HepG2 (cell line): ENCODE measurements at regions not wholly inside any gene's neighbourhood (a gene's known extent, or its start where the extent isn't known, plus 50 kb on each side); places are given as distances from the start of the nearest gene placed in this dataset.

Source experiments
- ATAC-seq: fragments of 200-7000 bp; cut with Tn5 transposase; 3 replicates; pipeline ENCODE4 v1.9.1; 2020; ENCODE audit warnings: mild to moderate bottlenecking, moderate library complexity
- BruUV-seq: library from RNA; stranded (reverse); fragments of 400-500 nt; replicated peaks from 2 replicates; lab custom pipeline; 2021; lab: Mats Ljungman, UMichigan
- CTCF ChIA-PET: fragments of 300-600 bp; formaldehyde crosslinking; extraction: SDS; loops from one replicate; lab custom pipeline; 2021; ENCODE audit warnings: low total read pairs, inconsistent platforms, low intra/inter-chr PET ratio; lab: Yijun Ruan, JAX
- POLR2A ChIA-PET: fragments of 350-600 bp; sonication (Branson Sonifier 250); formaldehyde crosslinking; loops from one replicate; lab custom pipeline; 2020; ENCODE audit warnings: antibody characterized with exemption, inconsistent platforms; lab: Yijun Ruan, JAX
- DNase-seq: peaks from one replicate; pipeline ENCODE4 v3.0.0-alpha.2; 2015; ENCODE audit warnings: low spot score
- FAIRE-seq: peaks from 3 replicates; lab custom pipeline; 2011; peaks lifted over from hg19 to GRCh38; lab: Jason Lieb, UNC
- H2AFZ ChIP-seq: one replicate; pipeline ENCODE4 v1.6.1; 2011; ENCODE audit warnings: low read length, inconsistent platforms
- H3K27ac ChIP-seq: fragments of 300-600 bp; 3 replicates; pipeline ENCODE4 v1.8.0; 2011; ENCODE audit warnings: mixed run types, mild to moderate bottlenecking, mixed read lengths, low read length, inconsistent platforms; ENCODE audit not compliant: insufficient read depth; ENCODE audit errors: extremely low read length
- H3K27me3 ChIP-seq, 2 experiments: fragments of 200-600 bp in 1 of 2; 2 replicates in 1 of 2; 3 replicates in 1 of 2; pipeline versions ENCODE4 v1.6.0 to v1.8.0; 2011; ENCODE audit warnings: low read length in 2 of 2, mild to moderate bottlenecking in 2 of 2, moderate library complexity in 2 of 2, inconsistent platforms in 1 of 2; ENCODE audit not compliant: insufficient read depth in 2 of 2, control insufficient read depth in 1 of 2
- H3K36me3 ChIP-seq, 2 experiments: fragments of 200-600 bp in 1 of 2; replicated peaks in 1 of 2; 2 replicates in 1 of 2; 3 replicates in 1 of 2; pipeline versions ENCODE4 v1.5.1 to v1.8.0; 2011; ENCODE audit warnings: low read length in 2 of 2, inconsistent platforms in 1 of 2; ENCODE audit not compliant: insufficient read depth in 2 of 2, control insufficient read depth in 1 of 2
- H3K4me1 ChIP-seq: 2 replicates; pipeline ENCODE4 v1.5.1; 2012; ENCODE audit warnings: low read length, inconsistent platforms; ENCODE audit not compliant: insufficient read depth
- H3K4me2 ChIP-seq: 2 replicates; pipeline ENCODE4 v1.6.0; 2011; ENCODE audit warnings: low read depth, low read length, inconsistent platforms
- H3K4me3 ChIP-seq, 3 experiments: fragments of 200-600 bp in 1 of 3; sonication (generic), shearing (Covaris generic) in 1 of 3; replicated peaks in 1 of 3; 2 replicates each; pipeline ENCODE4 v1.5.1; 2011 to 2016; ENCODE audit warnings: low read length in 3 of 3, inconsistent platforms in 2 of 3, low read depth in 2 of 3, mild to moderate bottlenecking in 2 of 3, control low read depth in 1 of 3, mixed read lengths in 1 of 3; ENCODE audit not compliant: insufficient read depth in 1 of 3
- H3K79me2 ChIP-seq: one replicate; pipeline ENCODE4 v1.6.1; 2011; ENCODE audit warnings: low read length, inconsistent platforms; ENCODE audit not compliant: insufficient read depth
- H3K9ac ChIP-seq: 2 replicates; pipeline ENCODE4 v1.6.0; 2011; ENCODE audit warnings: mild to moderate bottlenecking, low read depth, low read length, inconsistent platforms; ENCODE audit not compliant: insufficient read depth
- H3K9me3 ChIP-seq: 2 replicates; pipeline ENCODE4 v1.5.1; 2012; ENCODE audit warnings: mild to moderate bottlenecking, low read length
- H4K20me1 ChIP-seq: 2 replicates; pipeline ENCODE4 v1.6.0; 2011; ENCODE audit warnings: inconsistent platforms, mild to moderate bottlenecking, low read length, moderate library complexity; ENCODE audit not compliant: insufficient read depth
- CREM ChIP-seq, 2 experiments: sonication (generic) in 1 of 2; formaldehyde crosslinking in 1 of 2; IDR thresholded peaks; 2 replicates each; pipeline versions ENCODE4 v1.4.0 to v1.6.1; 2016 to 2020; ENCODE audit warnings: antibody characterized with exemption in 1 of 2, mild to moderate bottlenecking in 1 of 2, missing genetic modification reagents in 1 of 2
- FOXA1 ChIP-seq, 2 experiments: fragments of 450-650 bp in 1 of 2; sonication (generic) in 1 of 2; formaldehyde crosslinking in 1 of 2; IDR thresholded peaks; 2 replicates each; pipeline versions ENCODE4 v1.4.0 to v1.6.1; 2016 to 2020; ENCODE audit warnings: missing genetic modification reagents in 1 of 2
- IKZF1 ChIP-seq: fragments of 450-650 bp; IDR thresholded peaks from 2 replicates; pipeline ENCODE4 v1.7.1; 2016
- TBX3 ChIP-seq: fragments of 450-650 bp; IDR thresholded peaks from 2 replicates; pipeline ENCODE4 v1.6.1; 2017; ENCODE audit warnings: antibody characterized with exemption, mild to moderate bottlenecking, inconsistent platforms, borderline replicate concordance
- ZNF549 ChIP-seq: sonication (generic); formaldehyde crosslinking; IDR thresholded peaks from 2 replicates; pipeline ENCODE4 v1.5.0; 2020; ENCODE audit warnings: missing genetic modification reagents
- ZNF558 ChIP-seq: sonication (generic); formaldehyde crosslinking; IDR thresholded peaks from 2 replicates; pipeline ENCODE4 v1.9.0; 2022; ENCODE audit warnings: mild to moderate bottlenecking, missing genetic modification reagents, borderline replicate concordance
- ZNF629 ChIP-seq: sonication (generic); formaldehyde crosslinking; conservative IDR thresholded peaks from 2 replicates; pipeline ENCODE4 v1.5.0; 2020; ENCODE audit warnings: missing genetic modification reagents
- ZNF709 ChIP-seq: sonication (generic); formaldehyde crosslinking; IDR thresholded peaks from 2 replicates; pipeline ENCODE4 v1.5.0; 2020; ENCODE audit warnings: mild to moderate bottlenecking, missing genetic modification reagents
- ZNF83 ChIP-seq: sonication (generic); formaldehyde crosslinking; IDR thresholded peaks from 2 replicates; pipeline ENCODE4 v1.4.0; 2020; ENCODE audit warnings: missing genetic modification reagents, mild to moderate bottlenecking, borderline replicate concordance
- ZNF878 ChIP-seq: sonication (generic); formaldehyde crosslinking; IDR thresholded peaks from 2 replicates; pipeline ENCODE4 v1.8.1; 2023; ENCODE audit warnings: mild to moderate bottlenecking, missing genetic modification reagents, moderate library complexity
- WGBS: methylation state at CpG from one replicate; pipeline ENCODE4 v1.1.6; 2017; ENCODE audit warnings: low lambda C conversion rate; 5-methylcytosine and 5-hydroxymethylcytosine counted together
- in situ Hi-C: cut with HindIII; loops from 2 replicates; pipeline ENCODE4 v1.10.0; 2017; ENCODE audit warnings: low pct_unique_long_range_greater_than_20kb; ENCODE audit not compliant: extremely low pct_ligation_motif_present
- intact Hi-C: fragments of 100-400 bp; cut with micrococcal nuclease; formaldehyde crosslinking; loops from one replicate; pipeline ENCODE4 v1.10.0; 2022; ENCODE audit not compliant: unreplicated experiment
- TF ChIP-seq, protein P1 (sequence below): IDR thresholded peaks from 2 replicates; pipeline ENCODE4 v1.4.0; 2020; ENCODE audit warnings: mild to moderate bottlenecking, missing genetic modification reagents
- TF ChIP-seq, protein P2 (sequence below): sonication (generic); formaldehyde crosslinking; conservative IDR thresholded peaks from 2 replicates; pipeline ENCODE4 v1.8.1; 2023; ENCODE audit warnings: missing genetic modification reagents

DNA sequence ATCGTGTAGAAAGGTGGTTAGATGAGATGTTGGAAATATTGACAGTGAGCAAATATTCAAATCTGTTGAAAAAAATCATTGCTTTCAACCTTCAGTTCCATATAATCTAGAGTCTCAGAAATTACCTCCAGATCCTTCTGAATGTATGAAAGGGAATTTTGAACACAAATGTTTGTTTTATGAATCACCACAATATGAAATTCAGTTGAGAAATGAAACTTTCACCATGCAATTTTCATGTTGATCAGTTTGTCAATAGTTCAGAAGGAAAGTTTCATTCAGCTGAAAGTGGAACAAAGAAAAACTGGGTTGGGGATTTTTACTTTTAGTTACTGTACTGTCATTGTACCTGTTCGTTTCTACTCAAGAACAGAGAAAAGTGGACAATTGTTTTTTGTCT lies 953.6 kb downstream of the SLC6A15 start (continued):
- no peak for TF ChIP-seq FOXA1 (IDR thresholded peaks at IDR 0.05)
- no peak for TF ChIP-seq FOXA1 (CRISPR knock-in tag; IDR thresholded peaks at IDR 0.05)
- no peak for TF ChIP-seq ZNF83 (CRISPR knock-in tag)
- TF ChIP-seq ZNF709 (CRISPR knock-in tag), result no peak

GRCh38 chr12:83954956-83955601 lies 957.5 kb downstream of the SLC6A15 start:
- in situ Hi-C loops, result no loop called here

More at GRCh38 chr12:83954956-83955601, 957.5 kb downstream of the SLC6A15 start:
- no peak for DNase-seq
- Histone ChIP-seq H3K27ac (no peak overlapping the region), H3K79me2 (no peaks in the 10 kb centered on the region), H3K36me3 (no peaks in the 10 kb centered on the region), H3K27me3 (no peaks in the 10 kb centered on the region), H3K4me3 (no peak overlapping the region), H4K20me1 (no peaks in the 10 kb centered on the region), H3K4me2 (no peak overlapping the region), H3K9me3 (no peaks in the 10 kb centered on the region), H3K9ac (no peak overlapping the region), H3K4me1 (no peaks in the 10 kb centered on the region), H2AFZ (no peak overlapping the region)
- no peak for TF ChIP-seq ZNF629 (CRISPR knock-in tag)
- no peak for TF ChIP-seq CREM (IDR thresholded peaks at IDR 0.05)
- TF ChIP-seq CREM (CRISPR knock-in tag; IDR thresholded peaks at IDR 0.05), result no peak
- TF ChIP-seq, protein P1, sequence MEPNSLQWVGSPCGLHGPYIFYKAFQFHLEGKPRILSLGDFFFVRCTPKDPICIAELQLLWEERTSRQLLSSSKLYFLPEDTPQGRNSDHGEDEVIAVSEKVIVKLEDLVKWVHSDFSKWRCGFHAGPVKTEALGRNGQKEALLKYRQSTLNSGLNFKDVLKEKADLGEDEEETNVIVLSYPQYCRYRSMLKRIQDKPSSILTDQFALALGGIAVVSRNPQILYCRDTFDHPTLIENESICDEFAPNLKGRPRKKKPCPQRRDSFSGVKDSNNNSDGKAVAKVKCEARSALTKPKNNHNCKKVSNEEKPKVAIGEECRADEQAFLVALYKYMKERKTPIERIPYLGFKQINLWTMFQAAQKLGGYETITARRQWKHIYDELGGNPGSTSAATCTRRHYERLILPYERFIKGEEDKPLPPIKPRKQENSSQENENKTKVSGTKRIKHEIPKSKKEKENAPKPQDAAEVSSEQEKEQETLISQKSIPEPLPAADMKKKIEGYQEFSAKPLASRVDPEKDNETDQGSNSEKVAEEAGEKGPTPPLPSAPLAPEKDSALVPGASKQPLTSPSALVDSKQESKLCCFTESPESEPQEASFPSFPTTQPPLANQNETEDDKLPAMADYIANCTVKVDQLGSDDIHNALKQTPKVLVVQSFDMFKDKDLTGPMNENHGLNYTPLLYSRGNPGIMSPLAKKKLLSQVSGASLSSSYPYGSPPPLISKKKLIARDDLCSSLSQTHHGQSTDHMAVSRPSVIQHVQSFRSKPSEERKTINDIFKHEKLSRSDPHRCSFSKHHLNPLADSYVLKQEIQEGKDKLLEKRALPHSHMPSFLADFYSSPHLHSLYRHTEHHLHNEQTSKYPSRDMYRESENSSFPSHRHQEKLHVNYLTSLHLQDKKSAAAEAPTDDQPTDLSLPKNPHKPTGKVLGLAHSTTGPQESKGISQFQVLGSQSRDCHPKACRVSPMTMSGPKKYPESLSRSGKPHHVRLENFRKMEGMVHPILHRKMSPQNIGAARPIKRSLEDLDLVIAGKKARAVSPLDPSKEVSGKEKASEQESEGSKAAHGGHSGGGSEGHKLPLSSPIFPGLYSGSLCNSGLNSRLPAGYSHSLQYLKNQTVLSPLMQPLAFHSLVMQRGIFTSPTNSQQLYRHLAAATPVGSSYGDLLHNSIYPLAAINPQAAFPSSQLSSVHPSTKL (CRISPR knock-in tag), result no peak
- no peak for TF ChIP-seq IKZF1
- TF ChIP-seq ZNF549 (CRISPR knock-in tag), result no peak
- no peak for TF ChIP-seq ZNF558 (CRISPR knock-in tag)
- no peak for TF ChIP-seq ZNF878
- TF ChIP-seq, protein P2, sequence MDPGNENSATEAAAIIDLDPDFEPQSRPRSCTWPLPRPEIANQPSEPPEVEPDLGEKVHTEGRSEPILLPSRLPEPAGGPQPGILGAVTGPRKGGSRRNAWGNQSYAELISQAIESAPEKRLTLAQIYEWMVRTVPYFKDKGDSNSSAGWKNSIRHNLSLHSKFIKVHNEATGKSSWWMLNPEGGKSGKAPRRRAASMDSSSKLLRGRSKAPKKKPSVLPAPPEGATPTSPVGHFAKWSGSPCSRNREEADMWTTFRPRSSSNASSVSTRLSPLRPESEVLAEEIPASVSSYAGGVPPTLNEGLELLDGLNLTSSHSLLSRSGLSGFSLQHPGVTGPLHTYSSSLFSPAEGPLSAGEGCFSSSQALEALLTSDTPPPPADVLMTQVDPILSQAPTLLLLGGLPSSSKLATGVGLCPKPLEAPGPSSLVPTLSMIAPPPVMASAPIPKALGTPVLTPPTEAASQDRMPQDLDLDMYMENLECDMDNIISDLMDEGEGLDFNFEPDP (CRISPR knock-in tag), result no peak
- no peak for TF ChIP-seq TBX3
- 0% methylated on average over 3 of the region's 3 CpGs for WGBS
- no peak for ATAC-seq
- BruUV-seq, result no TSS peak
- intact Hi-C loops, result no loop called here
- FAIRE-seq, result no peak
- ChIA-PET POLR2A (no interaction called here), CTCF (no interaction called here)
